ENCODE measurements at regions not wholly inside any gene's neighbourhood (a gene's known extent, or its start where the extent isn't known, plus 50 kb on each side); places are given as distances from the start of the nearest gene placed in this dataset.
A peak's percentile ranks its signal among the peaks of the same experiment; 100 is the strongest.

DNA sequence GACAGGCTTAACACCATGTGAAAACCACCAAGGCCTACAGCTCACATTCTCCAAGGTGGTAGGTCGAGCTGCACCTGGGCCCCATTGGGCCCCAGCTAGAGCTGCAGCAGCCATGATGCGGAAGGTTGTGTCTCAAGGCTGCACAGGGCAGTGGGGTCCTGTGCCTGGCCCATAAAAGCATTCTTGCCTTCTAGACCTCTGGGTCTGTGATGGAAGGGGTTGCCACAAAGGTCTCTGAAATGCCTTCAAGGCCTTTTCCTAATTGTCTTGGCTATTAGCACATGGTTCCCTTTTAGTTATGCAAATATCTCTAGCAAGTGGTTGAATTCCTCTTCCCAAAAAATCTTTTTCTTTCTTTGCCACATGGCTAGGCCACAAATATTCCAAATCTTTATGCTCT lies 52.5 kb upstream of the C11orf58 start:
- no peak for DNase-seq (ENCODE audit: low read depth)

- no peak for DNase-seq (ENCODE audit: low read depth)
Observed at GRCh38 chr11:16678466-16679116, 59.9 kb upstream of the C11orf58 start.

- DNase-seq (ENCODE audit: low read depth), result peak; percentile 96
Observed at GRCh38 chr11:16669799-16670415, 68.5 kb upstream of the C11orf58 start.

DNA sequence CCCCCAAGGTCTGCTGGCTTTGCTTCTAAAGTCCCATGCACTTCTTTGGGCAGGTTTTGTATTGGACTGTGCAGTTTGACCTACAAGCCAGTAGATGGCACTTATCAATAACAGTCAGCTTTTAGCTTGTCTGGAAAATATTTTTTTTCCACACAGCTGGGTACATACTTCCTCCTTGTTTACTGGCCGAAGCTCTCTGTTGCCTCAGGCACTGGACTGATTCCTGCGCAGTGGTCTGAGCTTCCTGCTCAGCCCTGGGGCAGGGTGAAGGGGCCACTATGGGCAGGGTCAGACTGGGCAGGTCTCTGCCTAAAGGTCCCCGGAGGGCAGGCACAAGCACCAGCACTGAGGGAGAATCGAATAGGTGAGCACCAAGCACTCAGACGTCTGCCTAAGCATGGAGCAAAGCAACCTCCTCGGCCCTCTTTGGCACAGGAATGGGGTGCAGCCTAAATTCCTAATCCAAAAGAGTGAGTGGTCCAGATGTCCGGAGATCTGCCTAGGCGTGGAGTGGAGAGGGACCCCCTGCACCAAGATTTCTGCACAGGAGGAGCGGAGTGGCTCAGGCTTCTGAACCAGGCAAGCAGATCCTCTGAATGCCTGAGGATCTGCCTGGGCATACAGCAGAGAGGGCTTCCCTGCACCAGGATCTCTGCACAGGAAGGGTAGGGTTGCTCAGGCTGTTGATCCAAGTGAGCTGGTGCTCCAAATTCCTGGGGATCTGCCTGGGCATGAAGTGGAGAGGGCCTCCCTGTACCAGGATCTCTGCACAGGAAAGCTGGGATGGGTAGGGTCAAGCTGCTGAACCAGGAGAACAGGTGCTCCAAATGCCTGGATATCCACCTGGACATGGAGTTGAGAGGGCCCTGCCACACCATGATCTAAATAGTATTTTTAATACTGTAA lies 105.9 kb upstream of the C11orf58 start:
- DNase-seq (ENCODE audit: low read depth), result peak; percentile 73

DNA sequence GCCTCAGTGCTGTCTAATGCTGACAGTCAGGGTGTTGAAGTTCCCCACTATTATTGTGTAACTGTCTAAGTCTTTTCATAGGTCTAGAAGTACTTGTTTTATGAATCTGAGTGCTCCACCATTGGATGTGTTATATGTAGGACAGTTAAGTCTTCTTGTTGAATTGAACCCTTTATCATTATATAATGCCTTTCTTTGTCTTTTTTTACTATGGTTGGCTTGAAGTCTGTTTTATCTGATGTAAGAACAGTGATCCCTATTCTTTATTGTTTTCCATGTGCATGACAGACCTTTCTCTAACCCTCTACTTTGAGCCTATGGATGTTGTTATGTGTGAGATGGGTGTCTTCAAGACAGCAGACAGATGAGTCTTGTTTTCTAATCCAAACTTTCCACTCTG lies 107.8 kb upstream of the C11orf58 start:
- DNase-seq (ENCODE audit: low read depth), result no peak

DNA sequence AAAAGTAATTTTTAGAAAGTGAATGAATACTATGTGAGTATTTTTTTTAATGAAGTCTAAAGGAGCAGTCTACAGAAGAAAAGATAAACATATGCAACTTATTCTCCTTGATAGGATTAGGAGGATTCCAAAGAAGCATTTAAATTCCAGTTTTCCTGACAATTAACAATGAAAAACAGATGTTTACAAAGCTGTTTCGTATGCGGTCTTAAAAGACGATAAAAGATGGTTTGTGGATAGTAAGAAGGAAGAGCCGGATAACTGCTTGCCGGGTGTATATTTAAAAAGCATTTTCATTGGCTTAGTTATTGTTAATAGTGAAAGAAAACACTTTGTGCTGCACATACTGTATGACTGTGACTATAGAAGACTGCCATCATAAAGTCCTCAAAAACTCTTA lies 120.0 kb upstream of the C11orf58 start:
- no peak for DNase-seq (ENCODE audit: low read depth)

GRCh38 chr11:16615480-16615879 lies 123.0 kb upstream of the C11orf58 start:
- DNase-seq (ENCODE audit: low read depth), result no peak

GRCh38 chr11:16613512-16614381 lies 124.7 kb upstream of the C11orf58 start:
- DNase-seq (ENCODE audit: low read depth), result peak; percentile 59

GRCh38 chr11:16613262-16613511 lies 125.3 kb upstream of the C11orf58 start:
- DNase-seq (ENCODE audit: low read depth), result no peak

DNA sequence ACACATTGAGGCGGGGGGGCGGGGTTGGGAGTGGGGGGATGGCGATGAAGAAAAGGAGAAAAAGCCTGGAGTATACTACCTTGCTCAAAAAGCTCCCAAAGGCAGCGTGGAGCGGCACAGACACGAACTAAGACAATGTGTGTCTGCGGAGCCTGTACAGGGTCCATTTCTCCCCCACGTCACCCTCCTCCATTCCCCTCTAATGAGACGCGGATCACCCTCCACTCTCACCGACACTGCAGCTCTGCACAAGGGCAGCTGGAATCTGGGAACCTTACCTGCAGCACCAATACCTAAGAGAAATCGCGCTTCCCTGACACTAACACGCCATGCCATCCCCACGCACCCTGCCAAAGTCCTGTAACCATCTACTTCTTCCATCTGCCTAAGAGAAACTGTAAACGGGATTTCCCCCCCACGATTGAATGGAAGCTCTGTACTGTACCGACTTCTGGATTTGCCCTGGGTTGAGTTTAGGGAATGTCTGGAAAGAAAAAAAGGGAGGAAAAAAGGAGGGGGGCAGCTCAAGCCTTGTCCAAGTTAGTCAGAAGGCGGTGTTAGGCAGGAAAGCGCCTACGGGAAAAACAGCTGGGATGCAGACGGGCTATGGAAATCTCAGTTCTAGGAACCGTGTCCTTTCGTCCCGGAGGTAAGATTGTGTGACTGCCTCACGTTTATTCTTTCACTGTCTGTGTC lies 125.7 kb upstream of the C11orf58 start:
- DNase-seq (ENCODE audit: low read depth), result peak; percentile 4

DNA sequence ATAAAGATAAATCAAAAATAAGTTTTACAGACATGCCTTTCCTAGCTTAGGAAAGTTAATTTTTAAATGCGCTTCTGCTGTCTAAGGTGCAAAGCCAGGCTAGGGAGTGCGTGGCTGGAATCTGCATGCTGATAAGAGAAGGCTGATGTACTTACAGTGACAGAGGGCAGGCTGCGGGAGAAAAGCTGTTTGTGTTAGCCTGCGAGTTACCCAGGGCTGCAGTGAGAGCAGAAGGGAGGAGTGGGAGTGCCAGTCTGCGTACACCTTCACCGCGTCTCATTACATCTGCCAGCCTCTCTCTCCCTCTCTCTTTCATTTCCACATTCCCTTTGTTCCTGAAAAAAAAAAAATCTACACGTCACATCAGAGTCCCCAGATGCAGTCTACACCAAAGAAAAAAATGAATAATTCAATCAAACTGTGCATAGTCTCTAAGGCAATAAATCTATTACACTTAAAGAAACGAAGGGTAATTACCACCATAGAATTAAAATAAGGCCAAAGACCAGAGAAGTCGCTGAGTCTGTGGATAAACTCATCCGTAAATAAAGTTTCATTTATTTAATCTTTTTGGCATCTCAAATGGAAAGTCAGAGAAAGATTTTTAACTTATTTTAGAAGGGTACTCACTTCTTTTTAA lies 126.4 kb upstream of the C11orf58 start:
- DNase-seq (ENCODE audit: low read depth), result no peak

DNA sequence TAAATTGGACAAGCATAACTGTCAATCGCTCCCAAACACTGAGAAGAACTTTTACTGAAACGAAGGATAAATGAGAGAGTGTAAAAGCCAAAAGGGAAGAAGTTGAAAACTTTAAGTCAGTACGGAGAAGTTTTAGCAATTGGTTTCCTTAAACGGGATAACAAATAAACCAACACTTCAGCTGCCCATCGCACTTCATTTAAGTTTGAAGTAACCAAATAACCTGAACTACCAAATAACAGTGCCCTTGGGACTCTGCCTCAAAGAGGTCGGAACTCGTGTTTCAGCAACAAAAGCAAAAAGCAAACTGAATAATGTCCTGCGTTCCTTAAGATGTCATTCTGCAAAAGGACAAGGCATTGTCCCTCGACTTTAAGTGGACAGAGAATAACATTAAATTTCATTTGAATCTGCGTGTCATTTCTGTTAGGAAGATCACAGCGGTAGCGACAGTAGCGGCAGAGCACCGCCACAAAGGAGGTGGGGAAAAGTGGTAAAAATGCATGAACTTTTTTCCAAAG lies 127.0 kb upstream of the C11orf58 start:
- no peak for DNase-seq (ENCODE audit: low read depth)

GRCh38 chr11:16610738-16611388 lies 127.6 kb upstream of the C11orf58 start:
- no peak for DNase-seq (ENCODE audit: low read depth)

DNA sequence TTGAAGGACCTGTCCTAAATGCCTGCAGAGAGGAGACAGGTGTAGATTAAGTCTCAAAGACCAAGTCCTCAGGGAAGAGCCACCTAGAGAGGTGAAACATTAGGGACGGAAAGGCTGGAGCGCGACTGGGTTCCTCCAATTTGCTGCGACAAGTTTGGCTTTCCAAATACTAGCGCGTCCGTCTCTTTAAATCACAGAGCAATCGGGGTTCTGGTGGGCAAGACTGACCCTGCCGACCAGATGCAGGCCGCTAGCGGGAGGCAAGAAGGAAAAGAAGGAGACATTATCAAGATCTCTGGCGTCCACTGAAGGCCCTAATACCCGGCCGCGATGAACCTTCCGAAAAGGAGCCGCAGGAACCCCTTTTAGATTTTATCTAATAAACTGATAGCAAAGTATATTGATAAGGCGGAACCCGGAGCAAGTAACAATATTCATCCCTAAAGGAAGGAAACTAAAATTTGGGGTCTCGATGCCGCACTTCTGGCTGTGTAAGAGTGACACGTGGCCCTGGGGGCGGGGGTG lies 128.2 kb upstream of the C11orf58 start:
- no peak for DNase-seq (ENCODE audit: low read depth)

- DNase-seq (ENCODE audit: low read depth), result no peak
Observed at GRCh38 chr11:16609769-16610168, 128.7 kb upstream of the C11orf58 start.

DNA sequence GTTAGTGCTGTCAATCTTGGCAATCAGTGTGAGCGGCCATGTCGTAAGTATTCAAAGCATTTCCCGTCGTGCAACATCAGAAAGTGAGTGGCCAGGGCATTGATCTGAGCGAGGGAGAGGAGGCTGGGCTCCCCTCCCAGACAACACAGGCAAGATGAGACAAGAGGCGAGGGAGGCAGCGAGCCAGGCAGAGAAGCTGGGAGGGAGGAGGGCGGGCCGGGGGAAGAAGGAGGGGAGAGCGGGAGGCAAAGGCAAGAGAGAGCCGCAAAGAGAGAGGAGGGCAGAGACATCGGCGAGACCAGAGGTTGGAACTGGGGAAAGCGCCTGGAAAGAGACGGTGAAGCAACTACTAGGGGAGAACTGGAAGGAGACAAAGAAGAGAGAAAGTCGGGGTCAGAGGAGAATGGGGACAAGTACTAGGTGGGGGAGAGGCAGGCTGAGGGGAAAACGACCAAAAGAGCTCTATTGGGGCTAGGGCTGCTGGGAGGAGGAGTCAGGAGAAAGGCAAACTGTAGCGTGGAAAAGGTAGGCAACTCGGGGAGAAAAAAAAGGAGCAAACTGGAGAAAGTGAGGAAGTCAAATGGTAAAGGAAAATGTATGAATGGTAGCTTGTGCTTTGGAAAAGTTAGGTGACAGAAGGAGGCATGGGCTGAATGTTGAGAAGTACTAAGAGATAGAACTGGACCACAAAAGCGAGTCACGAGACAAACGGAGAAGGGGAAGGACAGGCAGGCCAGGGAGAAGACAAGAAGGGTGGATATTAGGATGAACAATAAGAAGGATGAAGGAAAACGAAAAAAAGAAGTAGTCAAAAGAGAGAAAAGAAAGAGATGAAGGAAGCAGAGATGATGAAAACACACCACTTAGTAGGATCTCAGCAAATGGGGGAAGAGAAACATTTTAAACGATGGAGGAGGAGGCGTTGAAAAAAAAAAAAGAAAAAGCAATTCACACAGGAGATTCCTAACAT lies 130.5 kb upstream of the C11orf58 start:
- DNase-seq (ENCODE audit: low read depth), result peak; percentile 56

DNA sequence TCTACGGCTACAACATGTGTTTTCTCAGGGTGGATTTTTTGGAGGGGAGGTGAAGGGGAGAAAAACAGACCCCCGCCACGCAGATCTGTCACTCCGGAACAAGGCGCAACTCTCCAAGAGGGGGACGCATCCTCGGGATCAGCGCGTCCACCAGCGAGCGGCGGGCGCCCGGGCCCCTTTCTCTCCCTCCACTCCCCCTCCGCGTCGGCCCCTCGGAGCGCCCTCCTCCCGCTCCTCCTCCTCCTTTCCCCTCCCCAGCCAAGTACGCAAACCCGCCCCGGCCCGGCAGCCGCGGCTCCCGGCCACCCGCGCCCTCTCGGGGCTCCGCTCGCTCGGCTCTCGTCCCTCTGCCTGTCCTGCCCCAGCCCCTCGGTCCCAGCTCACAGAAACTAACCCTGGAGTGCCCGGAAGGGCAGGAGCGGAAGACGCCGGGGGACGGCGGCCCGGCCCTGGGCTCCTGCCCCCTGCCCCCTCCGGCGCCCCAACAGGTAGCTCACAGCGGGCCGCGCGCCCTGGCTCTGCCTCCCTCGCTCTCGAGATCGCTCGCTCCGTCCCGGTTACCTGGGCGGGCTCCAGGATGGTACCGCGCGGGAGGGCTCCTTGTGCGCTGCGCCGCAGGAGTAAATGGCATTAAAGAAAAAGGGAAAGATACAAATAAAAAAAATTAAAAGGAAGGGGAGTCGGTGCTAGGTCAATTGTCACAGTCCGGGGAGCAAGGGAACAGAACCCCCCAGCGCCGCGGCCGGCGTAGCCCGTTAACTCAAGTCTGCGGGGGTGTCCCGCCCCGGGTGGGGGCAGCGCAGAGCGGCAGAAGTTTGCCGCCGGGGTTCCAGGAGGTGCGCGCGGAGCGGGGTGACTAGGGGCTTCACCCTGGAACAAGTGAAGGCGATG lies 131.4 kb upstream of the C11orf58 start:
- DNase-seq (ENCODE audit: low read depth), result no peak
